OCI-LY7 (cell line): ENCODE measurements at regions not wholly inside any gene's neighbourhood (a gene's known extent, or its start where the extent isn't known, plus 50 kb on each side); places are given as distances from the start of the nearest gene placed in this dataset.
"Not testable (repeated sequence)": the region's sequence is repeated elsewhere in the genome, so short reads cannot be mapped to it uniquely, and the experiment has no call there.

Experiments used
- BruUV-seq: library from RNA; stranded (reverse); fragments of 400-500 nt; replicated peaks from 2 replicates; lab custom pipeline; 2021; lab: Mats Ljungman, UMichigan
- CTCF ChIA-PET: fragments of 300-600 bp; sonication (Branson Sonifier 250); formaldehyde crosslinking; loops from one replicate; lab custom pipeline; 2022; ENCODE audit warnings: antibody characterized with exemption; ENCODE audit not compliant: unreplicated experiment; lab: Charles Lee
- POLR2A ChIA-PET: fragments of 300-600 bp; sonication (Branson Sonifier 250); formaldehyde crosslinking; loops from one replicate; lab custom pipeline; 2022; ENCODE audit warnings: antibody characterized with exemption; lab: Charles Lee
- DNase-seq: peaks from one replicate; pipeline ENCODE4 v3.0.0-alpha.2; 2015; ENCODE audit warnings: low spot score
- H2AFZ ChIP-seq: fragments of 200-600 bp; sonication (generic), shearing (Covaris generic); 2 replicates; pipeline ENCODE4 v1.6.1; 2014; ENCODE audit warnings: mild to moderate bottlenecking, antibody characterized with exemption, low read length, moderate library complexity
- H3K27ac ChIP-seq: fragments of 200-600 bp; sonication (generic); 2 replicates; pipeline ENCODE4 v1.5.1; 2014; ENCODE audit warnings: mixed run types, low read depth, mild to moderate bottlenecking, moderate library complexity, low read length, inconsistent platforms; ENCODE audit not compliant: poor library complexity, severe bottlenecking
- H3K36me3 ChIP-seq: fragments of 200-600 bp; sonication (generic); 2 replicates; pipeline ENCODE4 v1.6.1; 2014; ENCODE audit warnings: mild to moderate bottlenecking, antibody characterized with exemption, low read length, moderate library complexity, mixed read lengths; ENCODE audit not compliant: insufficient read depth
- H3K4me1 ChIP-seq: fragments of 200-600 bp; sonication (generic); 2 replicates; pipeline ENCODE4 v1.5.1; 2014; ENCODE audit warnings: mild to moderate bottlenecking, low read length; ENCODE audit not compliant: insufficient read depth, poor library complexity, severe bottlenecking
- H3K4me2 ChIP-seq: fragments of 200-600 bp; sonication (generic); 2 replicates; pipeline ENCODE4 v1.6.1; 2014; ENCODE audit warnings: mild to moderate bottlenecking, low read length
- H3K4me3 ChIP-seq: fragments of 200-600 bp; sonication (generic); 2 replicates; pipeline ENCODE4 v1.5.1; 2014; ENCODE audit warnings: mild to moderate bottlenecking, low read depth, low read length; ENCODE audit not compliant: poor library complexity, severe bottlenecking
- H3K79me2 ChIP-seq: fragments of 200-600 bp; sonication (generic); 2 replicates; pipeline ENCODE4 v1.6.1; 2016; ENCODE audit warnings: low read depth, mild to moderate bottlenecking, low read length, moderate library complexity, mixed read lengths; ENCODE audit not compliant: insufficient read depth
- H3K9me2 ChIP-seq: fragments of 200-600 bp; sonication (generic); 2 replicates; pipeline ENCODE4 v1.6.1; 2016; ENCODE audit warnings: mild to moderate bottlenecking, low read length, mixed read lengths; ENCODE audit not compliant: insufficient read depth
- H3K9me3 ChIP-seq: fragments of 200-600 bp; sonication (generic); 2 replicates; pipeline ENCODE4 v1.6.1; 2014; ENCODE audit warnings: mild to moderate bottlenecking, mixed run types, low read length, mixed read lengths
- H4K20me1 ChIP-seq: fragments of 200-600 bp; sonication (generic); 2 replicates; pipeline ENCODE4 v1.6.1; 2014; ENCODE audit warnings: mild to moderate bottlenecking, antibody characterized with exemption, low read length, moderate library complexity, mixed read lengths; ENCODE audit not compliant: insufficient read depth
- EZH2phosphoT487 ChIP-seq: fragments of 200-600 bp; sonication (generic); IDR thresholded peaks from 2 replicates; pipeline ENCODE4 v1.6.1; 2018; ENCODE audit warnings: low read depth, borderline replicate concordance, mild to moderate bottlenecking, mixed run types, antibody characterized with exemption, low read length, moderate library complexity, mixed read lengths
- intact Hi-C: fragments of 100-400 bp; cut with micrococcal nuclease; formaldehyde crosslinking; loops from one replicate; pipeline ENCODE4 v1.10.0; 2022; ENCODE audit not compliant: unreplicated experiment
- TF ChIP-seq, protein P1 (sequence below): fragments of 200-600 bp; sonication (generic); conservative IDR thresholded peaks from 2 replicates; pipeline ENCODE4 v1.5.1; 2014; ENCODE audit warnings: mild to moderate bottlenecking, antibody characterized with exemption, low read length, moderate library complexity, mixed read lengths

DNA sequence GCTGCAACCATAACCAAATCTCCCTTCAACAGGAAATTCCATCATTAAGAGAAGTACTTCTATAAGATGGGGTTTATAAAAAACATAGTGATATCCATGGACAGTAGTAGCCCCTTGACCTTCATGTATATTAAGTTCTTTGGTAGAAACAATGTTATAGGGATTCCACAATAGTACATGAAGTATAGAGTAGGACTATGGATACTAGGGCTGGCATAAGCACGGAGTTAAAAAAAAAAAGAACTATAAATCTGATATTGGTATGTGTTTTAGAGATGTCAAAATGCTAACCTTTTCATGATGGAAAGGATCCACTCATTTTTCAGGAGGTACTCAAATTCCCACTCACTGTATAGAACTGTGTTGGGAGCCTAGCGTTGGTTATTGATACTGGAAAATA, 337.6 kb downstream of the FGF10 start:
- no peaks in the 10 kb centered on the region for H3K36me3 ChIP-seq
- POLR2A ChIA-PET = interaction anchor here (1.6 kb wide), 1 partner anchor 13 kb away, joined by 3 read pairs; no protein-coding TSS in a partner anchor
- no peaks in the 10 kb centered on the region for H3K4me1 ChIP-seq
- H3K4me2 ChIP-seq = no peak overlapping the region
- CTCF ChIA-PET = no interaction called here
- no TSS peak for BruUV-seq
- intact Hi-C loops = no loop called here
- no peaks in the 10 kb centered on the region for H4K20me1 ChIP-seq
- TF ChIP-seq, protein P1, sequence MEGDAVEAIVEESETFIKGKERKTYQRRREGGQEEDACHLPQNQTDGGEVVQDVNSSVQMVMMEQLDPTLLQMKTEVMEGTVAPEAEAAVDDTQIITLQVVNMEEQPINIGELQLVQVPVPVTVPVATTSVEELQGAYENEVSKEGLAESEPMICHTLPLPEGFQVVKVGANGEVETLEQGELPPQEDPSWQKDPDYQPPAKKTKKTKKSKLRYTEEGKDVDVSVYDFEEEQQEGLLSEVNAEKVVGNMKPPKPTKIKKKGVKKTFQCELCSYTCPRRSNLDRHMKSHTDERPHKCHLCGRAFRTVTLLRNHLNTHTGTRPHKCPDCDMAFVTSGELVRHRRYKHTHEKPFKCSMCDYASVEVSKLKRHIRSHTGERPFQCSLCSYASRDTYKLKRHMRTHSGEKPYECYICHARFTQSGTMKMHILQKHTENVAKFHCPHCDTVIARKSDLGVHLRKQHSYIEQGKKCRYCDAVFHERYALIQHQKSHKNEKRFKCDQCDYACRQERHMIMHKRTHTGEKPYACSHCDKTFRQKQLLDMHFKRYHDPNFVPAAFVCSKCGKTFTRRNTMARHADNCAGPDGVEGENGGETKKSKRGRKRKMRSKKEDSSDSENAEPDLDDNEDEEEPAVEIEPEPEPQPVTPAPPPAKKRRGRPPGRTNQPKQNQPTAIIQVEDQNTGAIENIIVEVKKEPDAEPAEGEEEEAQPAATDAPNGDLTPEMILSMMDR = no peak
- no peak for TF ChIP-seq EZH2phosphoT487
- DNase-seq = no peak
- H3K4me3 ChIP-seq = no peak overlapping the region
- no peaks in the 10 kb centered on the region for H3K79me2 ChIP-seq
- no peak overlapping the region for H2AFZ ChIP-seq
- no peaks in the 10 kb centered on the region for H3K9me3 ChIP-seq
- no peaks in the 10 kb centered on the region for H3K9me2 ChIP-seq
- no peak overlapping the region for H3K27ac ChIP-seq

DNA sequence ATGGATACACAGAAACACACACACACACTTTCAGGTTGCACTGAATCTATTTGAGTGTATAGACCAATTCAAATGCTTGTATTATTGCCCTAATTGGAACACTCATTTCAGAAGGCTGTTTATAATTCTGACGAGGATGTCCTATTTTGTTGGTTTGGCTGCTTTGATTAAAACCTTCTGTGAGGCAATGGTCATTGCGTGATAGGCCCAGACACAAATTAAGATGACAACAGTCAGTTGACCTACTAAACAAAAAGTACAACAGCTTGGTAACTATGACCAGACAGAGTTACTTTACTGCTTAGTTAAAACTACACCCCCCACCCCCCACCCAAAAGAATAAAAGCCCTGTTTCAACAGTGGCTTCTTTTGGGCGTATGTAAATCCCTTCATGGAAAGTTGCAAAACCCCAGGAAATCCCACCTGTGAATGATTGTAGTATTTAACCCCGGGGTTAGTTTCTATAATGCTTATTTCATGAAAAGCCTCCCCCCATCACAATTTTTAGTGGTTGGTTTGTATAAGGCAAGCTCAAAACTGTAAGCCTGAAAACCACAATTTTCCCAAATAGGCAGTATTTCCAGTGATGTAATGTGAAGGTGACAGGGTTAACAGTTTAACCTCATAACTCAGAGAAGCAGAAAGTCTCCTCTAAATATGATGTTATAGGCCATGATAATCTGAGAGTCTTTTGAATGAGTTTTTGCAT, 340.8 kb downstream of the FGF10 start:
- DNase-seq = no peak
- BruUV-seq = no TSS peak
- no peaks in the 10 kb centered on the region for H3K79me2 ChIP-seq
- H3K4me3 ChIP-seq = no peak overlapping the region
- no peaks in the 10 kb centered on the region for H3K36me3 ChIP-seq
- H3K4me2 ChIP-seq = no peak overlapping the region
- CTCF ChIA-PET = no interaction called here
- TF ChIP-seq, protein P1 = no peak
- TF ChIP-seq EZH2phosphoT487 = no peak
- POLR2A ChIA-PET = no interaction called here
- no peak overlapping the region for H3K27ac ChIP-seq
- H4K20me1 ChIP-seq = no peaks in the 10 kb centered on the region
- no peaks in the 10 kb centered on the region for H3K9me2 ChIP-seq
- intact Hi-C loops = no loop called here
- no peaks in the 10 kb centered on the region for H3K9me3 ChIP-seq
- no peak overlapping the region for H2AFZ ChIP-seq
- H3K4me1 ChIP-seq = no peaks in the 10 kb centered on the region

DNA sequence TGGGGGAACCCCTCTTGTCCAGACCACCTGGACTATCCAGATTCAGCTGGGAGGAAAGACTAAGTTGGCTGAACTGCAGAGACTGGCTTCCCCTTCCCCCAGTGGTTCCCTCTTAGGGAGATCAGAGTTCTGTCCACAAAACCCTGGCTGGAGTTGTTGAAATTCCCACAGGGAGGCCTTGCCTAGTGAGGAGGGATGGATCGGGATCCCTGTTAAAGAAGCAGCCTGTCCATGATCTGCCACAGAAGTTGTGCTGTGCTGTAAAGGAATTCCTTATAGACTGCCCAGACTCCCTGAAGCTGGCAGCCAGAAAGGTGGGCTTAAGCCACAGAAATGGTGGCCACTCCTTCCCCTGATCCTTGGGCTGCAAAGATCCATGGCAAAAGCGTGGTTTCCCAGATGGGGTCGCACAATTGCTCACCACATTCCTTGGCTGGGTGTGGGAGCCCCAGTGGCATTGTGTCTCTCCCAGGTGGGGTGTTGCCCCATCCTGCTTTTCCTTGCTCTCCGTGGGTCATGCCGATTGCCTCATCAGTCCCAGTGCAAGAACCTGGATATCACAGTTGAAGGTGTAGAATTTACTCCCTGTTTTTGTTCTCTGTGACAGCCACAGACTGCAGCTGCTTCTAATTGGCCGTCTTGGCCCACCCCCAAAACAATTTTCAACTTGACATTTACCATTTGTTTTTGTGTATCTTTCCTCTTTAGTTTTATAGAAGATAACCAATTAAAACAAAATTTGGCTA, 342.4 kb downstream of the FGF10 start:
- no peaks in the 10 kb centered on the region for H3K36me3 ChIP-seq
- no peak overlapping the region for H3K4me3 ChIP-seq
- TF ChIP-seq, protein P1 = no peak
- no peak for TF ChIP-seq EZH2phosphoT487
- POLR2A ChIA-PET = no interaction called here
- BruUV-seq = no TSS peak
- H3K9me3 ChIP-seq = no peaks in the 10 kb centered on the region
- CTCF ChIA-PET = no interaction called here
- no peak overlapping the region for H3K4me2 ChIP-seq
- no peak for DNase-seq
- no peaks in the 10 kb centered on the region for H3K79me2 ChIP-seq
- H4K20me1 ChIP-seq = no peaks in the 10 kb centered on the region
- H3K27ac ChIP-seq = no peak overlapping the region
- no peaks in the 10 kb centered on the region for H3K9me2 ChIP-seq
- no peaks in the 10 kb centered on the region for H3K4me1 ChIP-seq
- no peak overlapping the region for H2AFZ ChIP-seq
- intact Hi-C loops = no loop called here

DNA sequence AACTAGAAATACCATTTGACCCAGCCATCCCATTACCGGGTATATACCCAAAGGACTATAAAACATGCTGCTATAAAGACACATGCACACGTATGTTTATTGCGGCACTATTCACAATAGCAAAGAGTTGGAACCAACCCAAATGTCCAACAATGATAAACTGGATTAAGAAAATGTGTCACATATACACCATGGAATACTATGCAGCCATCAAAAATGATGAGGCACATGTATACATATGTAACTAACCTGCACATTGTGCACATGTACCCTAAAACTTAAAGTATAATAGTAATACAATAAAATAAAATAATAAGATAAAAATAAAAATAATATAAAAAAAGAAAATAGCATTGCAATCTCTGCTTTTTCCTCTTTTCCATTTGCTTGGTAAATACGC, 344.7 kb downstream of the FGF10 start:
- H3K4me1 ChIP-seq, CTCF ChIA-PET, H3K79me2 ChIP-seq, POLR2A ChIA-PET, H3K9me2 ChIP-seq, BruUV-seq, H3K27ac ChIP-seq, H4K20me1 ChIP-seq, H3K4me3 ChIP-seq, H2AFZ ChIP-seq, DNase-seq, H3K36me3 ChIP-seq, intact Hi-C loops, H3K4me2 ChIP-seq, H3K9me3 ChIP-seq: not testable (repeated sequence)
